ENCODE measurements at regions not wholly inside any gene's neighbourhood (a gene's known extent, or its start where the extent isn't known, plus 50 kb on each side); places are given as distances from the start of the nearest gene placed in this dataset.

DNA sequence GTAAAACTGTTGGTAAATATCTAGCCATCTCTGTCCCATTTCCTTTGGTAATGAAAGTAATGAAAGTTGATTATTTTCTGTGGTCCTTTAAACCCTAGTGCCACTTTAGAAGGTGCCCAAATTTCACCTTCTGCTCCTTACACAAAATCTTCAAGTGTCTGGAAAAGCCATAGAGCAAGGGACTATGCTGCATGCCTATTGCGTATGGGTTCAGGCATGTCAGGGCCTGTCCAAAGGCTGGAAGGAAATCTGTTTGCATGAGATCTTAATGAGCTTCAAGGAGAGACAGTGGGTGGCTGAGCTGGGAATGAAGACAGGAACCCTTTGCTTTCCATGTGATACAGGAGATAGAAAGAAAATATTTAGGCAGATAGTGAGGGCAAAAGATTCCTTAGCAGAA lies 66.6 kb upstream of the CCN6 start:
- DNase-seq (ENCODE audit: low read depth), result no peak

DNA sequence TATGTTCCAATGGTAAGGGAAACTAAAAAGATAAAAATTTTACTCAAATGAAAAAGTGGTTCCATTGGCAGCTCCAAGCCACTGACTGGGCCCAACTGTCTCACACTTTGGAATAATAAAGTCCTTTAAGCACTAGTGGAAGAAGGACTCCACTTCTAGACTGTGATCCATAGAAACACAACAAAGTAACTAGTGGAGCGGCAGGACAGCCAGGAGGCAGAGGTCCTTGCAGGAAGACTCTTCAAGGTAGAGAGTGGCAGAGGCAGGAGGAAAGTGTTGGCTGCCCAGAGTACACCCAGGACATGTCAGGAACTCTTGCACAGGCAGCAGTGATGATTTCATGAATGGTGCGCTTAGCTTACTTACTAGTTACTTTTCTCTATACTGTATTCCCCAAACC lies 65.0 kb upstream of the CCN6 start:
- no peak for DNase-seq (ENCODE audit: low read depth)

DNA sequence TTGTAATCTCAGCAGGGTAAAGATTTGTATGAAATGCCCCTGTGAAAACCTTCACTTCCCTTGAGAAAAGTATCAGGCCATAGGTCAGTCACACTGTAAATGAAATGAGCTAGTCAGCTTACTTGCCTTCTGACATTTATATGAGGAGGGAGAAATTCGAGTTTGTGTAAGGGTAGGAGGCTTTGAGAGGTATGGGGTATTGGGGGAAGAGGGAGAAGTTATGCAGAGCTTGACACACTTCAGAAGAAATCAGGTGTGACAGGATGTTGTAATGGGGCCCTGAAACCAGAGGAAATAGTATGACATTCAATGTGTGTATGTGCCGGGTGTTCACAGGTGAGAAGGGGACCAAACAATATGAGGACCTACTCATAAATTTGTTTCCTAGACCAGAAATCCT lies 64.2 kb upstream of the CCN6 start:
- no peak for DNase-seq (ENCODE audit: low read depth)

DNA sequence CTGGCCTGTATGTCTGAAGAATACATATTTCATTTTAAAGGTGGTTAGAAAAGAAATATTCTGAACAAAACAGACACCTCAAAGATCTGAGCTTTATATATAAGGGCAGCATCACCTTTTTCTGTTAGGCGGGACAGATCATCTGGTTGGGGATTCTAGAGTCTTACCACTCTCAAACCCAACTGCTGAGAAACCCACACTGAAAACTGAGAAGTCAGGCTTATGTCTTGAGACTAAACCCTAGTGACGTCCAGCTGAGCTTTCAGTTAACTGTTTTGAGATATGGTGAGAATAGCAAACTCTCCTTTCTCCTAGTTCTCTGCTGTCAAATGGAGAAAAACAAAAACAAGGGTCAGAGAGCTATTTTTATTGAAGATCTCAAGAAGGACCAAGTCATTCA lies 63.7 kb upstream of the CCN6 start:
- DNase-seq (ENCODE audit: low read depth), result no peak

DNA sequence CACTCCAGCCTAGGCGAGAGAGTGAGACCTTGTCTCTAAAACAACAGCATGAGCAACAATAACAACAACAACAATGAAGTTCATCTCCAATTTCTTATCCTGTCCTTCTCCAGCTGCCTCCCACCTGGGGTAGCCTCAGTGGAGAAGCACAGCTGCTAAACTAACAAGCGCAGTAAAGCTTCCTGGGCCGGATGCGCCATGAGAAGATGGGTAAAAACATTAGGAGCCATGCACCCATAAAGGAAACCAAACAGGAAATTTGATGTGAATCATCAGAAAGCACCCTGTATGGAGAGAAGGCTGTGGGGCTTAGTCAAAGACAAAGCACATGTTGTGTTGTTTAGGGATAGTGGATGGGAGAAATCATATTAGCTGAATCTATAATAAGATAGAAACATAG lies 61.1 kb upstream of the CCN6 start:
- DNase-seq (ENCODE audit: low read depth), result peak; percentile 50

DNA sequence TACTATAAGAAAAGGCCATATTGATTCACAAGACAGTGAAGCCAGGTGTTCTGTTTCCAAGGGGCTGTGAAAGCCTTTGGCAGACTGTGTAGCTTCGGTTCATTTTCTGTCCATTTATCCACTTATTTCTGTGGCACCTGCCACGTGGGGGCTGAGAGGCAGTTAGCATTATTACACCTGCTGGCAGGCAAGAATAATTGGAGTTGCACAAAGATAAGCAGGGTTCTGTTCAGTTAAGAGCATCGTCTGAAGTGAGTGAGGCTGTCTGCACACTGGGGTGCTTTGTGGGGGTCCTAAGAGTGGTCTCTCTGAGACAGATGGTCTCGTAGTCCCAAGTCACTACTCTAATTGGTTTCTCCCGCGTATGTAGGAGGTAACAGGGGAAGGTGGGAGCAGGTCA lies 60.6 kb upstream of the CCN6 start:
- no peak for DNase-seq (ENCODE audit: low read depth)

DNA sequence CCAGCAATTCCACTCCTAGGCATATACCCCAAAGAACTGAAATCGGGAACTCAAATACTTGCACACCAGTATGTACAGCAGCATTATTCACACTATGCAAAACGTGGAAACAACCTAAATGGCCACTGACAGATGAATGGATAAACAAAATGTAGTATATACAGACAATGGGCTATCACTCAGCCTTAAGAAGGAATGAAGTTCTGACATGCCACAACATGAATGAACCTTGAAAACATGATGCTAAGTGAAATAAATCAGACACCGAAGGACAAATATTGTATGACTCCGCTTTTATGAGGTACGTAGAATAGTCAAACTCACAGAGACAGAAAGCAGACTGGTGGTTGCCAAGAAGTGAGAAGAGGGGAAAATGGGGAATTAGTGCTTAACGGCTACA lies 59.1 kb upstream of the CCN6 start:
- DNase-seq (ENCODE audit: low read depth), result no peak

DNA sequence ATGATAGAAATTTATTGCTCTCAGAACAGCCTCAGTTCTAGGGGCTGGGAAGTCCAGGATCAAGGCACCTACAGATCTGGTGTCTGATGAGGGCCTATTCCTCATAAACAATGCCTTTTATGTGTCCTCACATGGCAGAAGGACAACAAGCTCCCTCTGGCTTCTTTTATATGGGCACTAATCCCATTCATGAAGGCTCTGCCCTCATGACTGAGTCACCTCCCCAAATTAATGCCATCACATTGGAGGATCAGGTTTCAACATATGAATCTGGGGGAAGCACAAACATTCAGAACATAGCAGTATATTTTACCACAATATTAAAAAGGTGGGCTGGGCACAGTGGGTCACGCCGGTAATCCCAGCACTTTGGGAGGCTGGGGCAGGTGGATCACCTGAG lies 58.5 kb upstream of the CCN6 start:
- DNase-seq (ENCODE audit: low read depth), result no peak

DNA sequence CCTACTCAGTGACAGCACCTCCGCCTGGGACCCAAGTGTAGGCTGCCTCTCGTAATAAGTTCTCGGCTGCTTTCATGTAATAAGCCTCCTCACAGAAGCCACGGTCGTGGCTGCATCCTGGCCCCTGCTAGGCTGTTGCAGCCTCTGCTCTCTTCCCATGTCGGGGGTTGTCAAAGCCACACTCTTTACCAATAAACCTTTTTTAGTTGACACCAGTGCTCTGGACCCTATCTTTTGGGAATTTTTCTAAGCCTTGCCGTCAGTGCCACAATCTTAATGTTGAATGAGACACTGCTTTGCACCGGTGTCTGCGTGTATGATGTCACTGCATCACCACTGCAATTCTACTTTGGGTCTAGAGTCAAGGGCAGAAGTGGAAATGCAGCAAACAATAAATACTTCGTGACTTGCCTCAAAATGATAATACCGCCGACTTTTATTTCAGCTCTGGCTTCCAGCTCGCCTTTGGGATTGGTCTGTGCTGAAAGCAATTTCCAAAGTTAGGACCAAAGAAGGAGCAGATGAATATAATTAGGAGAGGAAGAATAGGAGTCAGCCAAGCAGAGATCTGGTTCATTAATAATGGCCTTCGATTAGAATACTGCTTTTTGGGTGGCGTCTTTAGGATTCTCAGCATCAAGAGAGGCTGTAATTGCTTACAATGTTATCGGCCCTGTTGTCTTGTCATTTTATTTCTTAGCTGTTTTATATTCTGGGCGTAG lies 57.6 kb upstream of the CCN6 start:
- DNase-seq (ENCODE audit: low read depth), result no peak

DNA sequence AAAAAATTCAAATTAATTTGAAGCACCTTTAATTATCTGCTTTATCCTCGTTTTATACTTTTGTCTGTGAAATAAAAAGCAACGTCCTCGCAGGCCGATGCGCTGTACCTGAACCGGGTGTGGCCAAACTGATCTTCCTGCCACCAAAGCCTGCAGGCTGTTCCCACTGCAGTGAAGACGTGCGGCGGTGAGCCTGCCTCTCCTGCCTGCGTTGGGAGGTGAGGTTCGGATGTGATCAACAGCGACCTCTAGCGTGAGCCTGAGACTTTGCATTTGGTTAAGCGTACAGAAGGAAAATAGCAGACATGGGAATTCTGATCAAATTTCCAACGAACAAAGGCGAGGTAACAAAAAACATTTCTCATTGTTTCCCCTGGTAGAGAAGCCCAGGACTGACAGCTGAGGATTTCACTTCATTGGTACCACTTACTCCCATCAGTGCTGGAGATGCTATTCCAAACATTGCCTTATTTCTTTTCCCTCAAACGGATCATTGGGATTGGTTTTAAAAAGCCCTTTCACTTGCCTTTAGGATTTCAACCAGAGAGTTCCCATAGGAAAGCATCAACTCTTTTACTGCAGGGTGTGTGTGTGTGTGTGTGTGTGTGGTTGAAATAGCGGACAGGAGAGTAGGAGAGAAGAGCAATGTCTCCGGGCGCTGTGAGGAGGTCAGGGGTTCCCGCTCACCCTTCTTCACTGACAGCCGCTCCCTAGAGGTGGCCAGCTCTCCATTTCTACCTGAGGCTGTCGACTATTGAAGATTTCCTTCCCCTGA lies 56.6 kb upstream of the CCN6 start:
- peak; percentile 63 for DNase-seq (ENCODE audit: low read depth)

DNA sequence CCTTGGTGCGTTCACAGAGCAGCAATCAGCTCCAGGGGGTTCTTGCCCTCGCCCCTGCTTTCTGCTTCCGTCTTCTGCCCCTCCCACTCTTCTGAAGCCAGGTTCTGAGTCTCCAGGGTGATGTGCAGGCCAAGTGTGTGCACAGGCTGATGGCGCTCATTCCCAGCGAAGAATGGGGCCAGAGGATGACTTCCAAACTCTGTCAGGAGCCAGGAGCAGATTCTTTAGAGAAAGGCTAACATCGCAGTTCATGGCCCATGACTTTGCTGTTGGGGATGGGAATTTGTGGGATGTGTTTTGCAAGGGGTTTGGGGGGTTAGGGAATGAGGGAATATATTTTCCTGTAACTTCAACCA lies 56.1 kb upstream of the CCN6 start:
- DNase-seq (ENCODE audit: low read depth), result no peak

DNA sequence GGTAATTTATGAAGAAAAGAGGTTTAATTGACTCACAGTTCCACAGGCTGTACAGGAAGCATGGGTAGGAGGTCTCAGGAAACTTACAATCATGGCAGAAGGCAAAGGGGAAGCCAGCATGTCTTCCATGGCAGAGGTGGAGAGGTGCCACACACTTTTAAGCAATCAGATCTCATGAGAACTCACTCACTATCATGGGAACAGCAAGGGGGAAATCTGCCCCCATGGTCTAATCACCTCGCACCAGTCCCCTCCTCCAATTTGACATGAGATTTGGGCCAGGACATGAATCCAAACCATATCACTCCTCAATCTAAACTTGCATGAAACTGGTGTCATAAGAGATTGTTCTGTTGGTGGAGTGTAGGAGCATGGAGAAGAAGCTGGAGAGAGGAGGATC lies 51.6 kb upstream of the CCN6 start:
- no peak for DNase-seq (ENCODE audit: low read depth)

Measured in T-helper 22 cell (primary cell).